ENCODE measurements at regions not wholly inside any gene's neighbourhood (a gene's known extent, or its start where the extent isn't known, plus 50 kb on each side); places are given as distances from the start of the nearest gene placed in this dataset.

GRCh38 chr1:94322696-94323095, 85.3 kb upstream of the ARHGAP29 start:
- no peak for TF ChIP-seq CTCF (IDR thresholded peaks at IDR 0.05; ENCODE audit: low read depth, low read length, poor library complexity, severe bottlenecking)
- TF ChIP-seq EZH2phosphoT487 (IDR thresholded peaks at IDR 0.05; ENCODE audit: borderline replicate concordance, low read length), result no peak

All from DOHH2 (cell line).